Naive thymus-derived CD8-positive, alpha-beta T cell (primary cell): ENCODE measurements at regions not wholly inside any gene's neighbourhood (a gene's known extent, or its start where the extent isn't known, plus 50 kb on each side); places are given as distances from the start of the nearest gene placed in this dataset.
"Not testable (repeated sequence)": the region's sequence is repeated elsewhere in the genome, so short reads cannot be mapped to it uniquely, and the experiment has no call there.

Experiments used
- ATAC-seq, 2 donors: fragments of 150-1000 bp; cut with Tn5 transposase in 1 of 2; sonication (Bioruptor Pico), chemical (Tn5 transposase) in 1 of 2; 1 replicate in 1 of 2; 2 replicates in 1 of 2; pipeline ENCODE4 v1.10.0; 2021; ENCODE audit warnings: mild to moderate bottlenecking in 2 of 2, moderate library complexity in 2 of 2
- POLR2A ChIA-PET: fragments of 350-600 bp; sonication (Branson Sonifier 250); formaldehyde crosslinking; loops from one replicate; lab custom pipeline; 2021; ENCODE audit warnings: antibody characterized with exemption; lab: Charles Lee
- DNase-seq, 10 donors: peaks; one replicate each; pipeline versions ENCODE4 v3.0.0 to v3.0.0-alpha.2; 2020 to 2022
- H3K27ac Mint-ChIP-seq, 10 donors: one replicate each; pipeline ENCODE4 v1.8.0; 2020 to 2022; ENCODE audit warnings: mild to moderate bottlenecking in 10 of 10, mixed read lengths in 10 of 10, moderate library complexity in 4 of 10, inconsistent platforms in 1 of 10
- H3K27me3 Mint-ChIP-seq, 5 donors: one replicate each; pipeline ENCODE4 v1.8.0; 2021 to 2022; ENCODE audit warnings: mixed read lengths in 5 of 5
- H3K36me3 Mint-ChIP-seq, 3 donors: one replicate each; pipeline ENCODE4 v1.8.0; 2020 to 2022; ENCODE audit warnings: mixed read lengths in 3 of 3, mild to moderate bottlenecking in 2 of 3, inconsistent platforms in 1 of 3
- H3K4me1 Mint-ChIP-seq, 4 donors: one replicate each; pipeline ENCODE4 v1.8.0; 2021 to 2022; ENCODE audit warnings: mixed read lengths in 4 of 4
- H3K4me3 Mint-ChIP-seq, 10 donors: one replicate each; pipeline ENCODE4 v1.8.0; 2020 to 2022; ENCODE audit warnings: mild to moderate bottlenecking in 10 of 10, mixed read lengths in 10 of 10, moderate library complexity in 6 of 10, inconsistent platforms in 1 of 10
- H3K9me3 Mint-ChIP-seq, 9 donors: one replicate each; pipeline ENCODE4 v1.8.0; 2020 to 2022; ENCODE audit warnings: mixed read lengths in 9 of 9, mild to moderate bottlenecking in 3 of 9, inconsistent platforms in 1 of 9, moderate library complexity in 1 of 9

DNA sequence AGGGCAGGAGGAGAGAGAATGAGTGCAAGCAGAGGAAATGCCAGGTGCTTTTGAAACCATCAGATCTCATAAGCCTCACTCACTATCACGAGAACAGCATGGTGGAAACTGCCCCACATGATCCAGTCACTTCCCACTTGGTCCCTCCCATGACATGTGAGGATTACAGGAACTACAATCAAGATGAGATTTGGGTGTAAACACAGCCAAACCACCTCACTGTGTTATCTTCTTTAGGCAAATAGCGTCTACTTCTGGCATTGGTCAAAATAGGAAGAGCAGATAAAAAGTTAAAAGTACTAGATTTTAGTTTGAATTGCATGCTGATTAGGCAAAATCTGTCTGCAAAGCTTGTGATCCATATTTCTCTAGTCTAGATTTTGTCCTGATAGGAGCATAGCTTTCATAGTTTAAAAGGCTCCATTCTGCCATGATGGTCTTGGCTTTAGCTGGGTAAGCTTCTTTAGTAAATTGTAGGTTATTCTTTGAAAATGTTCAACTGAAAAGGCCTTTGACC, 267.5 kb downstream of the NKX6-1 start:
- H3K4me1 Mint-ChIP-seq, result no peaks in the 10 kb centered on the region
- peaks cover 0 to 11% (median 2%) of the 10 kb centered on the region in 5 donors for H3K27me3 Mint-ChIP-seq
- H3K36me3 Mint-ChIP-seq, result no peaks in the 10 kb centered on the region
- no peak overlapping the region for H3K27ac Mint-ChIP-seq
- H3K9me3 Mint-ChIP-seq, result peaks cover 0 to 11% (median 0%) of the 10 kb centered on the region in 9 donors
- H3K4me3 Mint-ChIP-seq, result no peak overlapping the region
- ATAC-seq, result no peak
- POLR2A ChIA-PET, result no interaction called here
- no peak for DNase-seq

- H3K36me3 Mint-ChIP-seq, result no peaks in the 10 kb centered on the region
- H3K9me3 Mint-ChIP-seq, result peaks cover 0 to 10% (median 2%) of the 10 kb centered on the region in 9 donors
Measured at GRCh38 chr4:84224522-84224921, 274.6 kb downstream of the NKX6-1 start.

GRCh38 chr4:84221704-84222103, 277.4 kb downstream of the NKX6-1 start:
- no peaks in the 10 kb centered on the region for H3K4me1 Mint-ChIP-seq
- H3K4me3 Mint-ChIP-seq, result no peak overlapping the region
- POLR2A ChIA-PET, result no interaction called here
- no peaks in the 10 kb centered on the region for H3K36me3 Mint-ChIP-seq
- H3K27me3 Mint-ChIP-seq, result no peaks in the 10 kb centered on the region
- no peak overlapping the region for H3K27ac Mint-ChIP-seq
- DNase-seq (no peak), ATAC-seq (no peak)
- peaks cover 0 to 2% (median 0%) of the 10 kb centered on the region in 9 donors for H3K9me3 Mint-ChIP-seq

More at GRCh38 chr4:84224522-84224921, 274.6 kb downstream of the NKX6-1 start:
- DNase-seq (no peak), ATAC-seq (no peak)
- Mint-ChIP-seq H3K4me3 (no peak overlapping the region), H3K4me1 (no peaks in the 10 kb centered on the region), H3K27me3 (peaks cover 0 to 11% (median 0%) of the 10 kb centered on the region in 5 donors), H3K27ac (no peak overlapping the region)
- POLR2A ChIA-PET, result no interaction called here

GRCh38 chr4:84220990-84221389, 278.1 kb downstream of the NKX6-1 start:
- no peaks in the 10 kb centered on the region for H3K36me3 Mint-ChIP-seq
- DNase-seq (no peak), ATAC-seq (no peak)
- POLR2A ChIA-PET, result no interaction called here
- H3K27me3 Mint-ChIP-seq, result no peaks in the 10 kb centered on the region
- H3K4me1 Mint-ChIP-seq, result no peaks in the 10 kb centered on the region
- H3K4me3 Mint-ChIP-seq, result no peak overlapping the region
- peaks cover 0 to 4% (median 0%) of the 10 kb centered on the region in 9 donors for H3K9me3 Mint-ChIP-seq
- H3K27ac Mint-ChIP-seq, result no peak overlapping the region

- no peaks in the 10 kb centered on the region for H3K4me1 Mint-ChIP-seq
- no peak for DNase-seq
- H3K36me3 Mint-ChIP-seq, result no peaks in the 10 kb centered on the region
- H3K9me3 Mint-ChIP-seq, result peaks cover 0 to 4% (median 0%) of the 10 kb centered on the region in 9 donors
- no peak for ATAC-seq
- H3K27ac Mint-ChIP-seq, result no peak overlapping the region
- H3K4me3 Mint-ChIP-seq, result no peak overlapping the region
- H3K27me3 Mint-ChIP-seq, result no peaks in the 10 kb centered on the region
- POLR2A ChIA-PET, result no interaction called here
Measured at GRCh38 chr4:84219656-84220055, 279.4 kb downstream of the NKX6-1 start.

GRCh38 chr4:84218031-84218430, 281.1 kb downstream of the NKX6-1 start:
- no peak for ATAC-seq
- no peaks in the 10 kb centered on the region for H3K36me3 Mint-ChIP-seq
- no peak overlapping the region for H3K4me3 Mint-ChIP-seq
- H3K9me3 Mint-ChIP-seq, result peaks cover 0 to 2% (median 0%) of the 10 kb centered on the region in 9 donors
- no peak overlapping the region for H3K27ac Mint-ChIP-seq
- no peak for DNase-seq
- POLR2A ChIA-PET, result no interaction called here
- H3K4me1 Mint-ChIP-seq, result no peaks in the 10 kb centered on the region
- no peaks in the 10 kb centered on the region for H3K27me3 Mint-ChIP-seq

GRCh38 chr4:84215217-84215616, 283.9 kb downstream of the NKX6-1 start:
- POLR2A ChIA-PET, result no interaction called here
- no peak for DNase-seq
- Mint-ChIP-seq H3K9me3 (peaks cover 0 to 6% (median 2%) of the 10 kb centered on the region in 9 donors), H3K27me3 (no peaks in the 10 kb centered on the region), H3K4me1 (no peaks in the 10 kb centered on the region), H3K27ac (no peak overlapping the region), H3K36me3 (no peaks in the 10 kb centered on the region), H3K4me3 (no peak overlapping the region)
- ATAC-seq, result no peak

DNA sequence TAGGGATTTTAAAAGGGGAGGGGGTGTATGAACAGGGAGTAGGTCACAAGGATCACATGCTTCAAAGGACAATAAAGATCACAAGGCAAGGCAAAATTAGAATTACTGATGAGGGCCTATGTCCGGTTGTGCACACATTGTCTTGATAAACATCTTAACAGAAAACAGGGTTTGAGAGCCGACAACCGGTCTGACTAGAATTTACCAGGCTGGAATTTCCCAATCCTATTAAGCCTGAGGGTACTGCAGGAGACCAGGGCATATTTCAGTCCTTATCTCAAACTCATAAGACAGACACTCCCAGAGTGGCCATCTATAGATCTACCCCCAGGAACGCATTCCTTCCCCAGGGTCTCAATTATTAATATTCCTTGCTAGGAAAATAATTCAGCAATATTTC, 292.9 kb downstream of the NKX6-1 start:
- H3K36me3 Mint-ChIP-seq, DNase-seq, H3K27me3 Mint-ChIP-seq, H3K4me1 Mint-ChIP-seq, H3K4me3 Mint-ChIP-seq, POLR2A ChIA-PET, H3K27ac Mint-ChIP-seq, ATAC-seq: not testable (repeated sequence)
- peaks cover 2 to 38% (median 18%) of the 10 kb centered on the region in 9 donors for H3K9me3 Mint-ChIP-seq

GRCh38 chr4:84189144-84189543, 309.9 kb downstream of the NKX6-1 start:
- peaks cover 0 to 11% (median 2%) of the 10 kb centered on the region in 5 donors for H3K27me3 Mint-ChIP-seq
- H3K9me3 Mint-ChIP-seq, result peaks cover 0 to 8% (median 2%) of the 10 kb centered on the region in 9 donors
- POLR2A ChIA-PET, result no interaction called here
- ATAC-seq (no peak), DNase-seq (no peak)
- H3K36me3 Mint-ChIP-seq, result no peaks in the 10 kb centered on the region
- H3K4me1 Mint-ChIP-seq, result no peaks in the 10 kb centered on the region
- H3K4me3 Mint-ChIP-seq, result no peak overlapping the region
- H3K27ac Mint-ChIP-seq, result no peak overlapping the region

DNA sequence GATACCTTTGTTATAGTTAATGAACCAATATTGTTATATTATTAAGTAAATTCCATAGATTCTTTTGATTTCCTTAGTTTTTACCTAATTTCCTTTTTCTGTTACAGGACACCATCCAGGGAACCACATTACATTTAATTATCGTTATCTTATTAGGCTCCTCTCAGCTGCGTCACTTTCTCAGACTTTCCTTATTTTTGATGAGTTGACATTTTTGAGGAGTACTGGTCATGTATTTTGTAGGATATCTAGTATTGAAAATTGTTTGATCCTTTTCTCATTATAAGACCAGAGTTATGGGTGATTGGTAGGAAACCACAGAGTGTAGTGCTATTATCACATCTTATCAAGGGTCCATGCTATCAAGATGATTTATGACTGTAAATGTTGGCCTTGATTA, 319.7 kb downstream of the NKX6-1 start:
- H3K36me3 Mint-ChIP-seq, result no peaks in the 10 kb centered on the region
- ATAC-seq (no peak), DNase-seq (no peak)
- H3K4me3 Mint-ChIP-seq, result no peak overlapping the region
- H3K4me1 Mint-ChIP-seq, result no peaks in the 10 kb centered on the region
- H3K27me3 Mint-ChIP-seq, result peaks cover 0 to 1% (median 1%) of the 10 kb centered on the region in 5 donors
- POLR2A ChIA-PET, result no interaction called here
- H3K9me3 Mint-ChIP-seq, result peaks cover 0 to 8% (median 2%) of the 10 kb centered on the region in 9 donors
- no peak overlapping the region for H3K27ac Mint-ChIP-seq

DNA sequence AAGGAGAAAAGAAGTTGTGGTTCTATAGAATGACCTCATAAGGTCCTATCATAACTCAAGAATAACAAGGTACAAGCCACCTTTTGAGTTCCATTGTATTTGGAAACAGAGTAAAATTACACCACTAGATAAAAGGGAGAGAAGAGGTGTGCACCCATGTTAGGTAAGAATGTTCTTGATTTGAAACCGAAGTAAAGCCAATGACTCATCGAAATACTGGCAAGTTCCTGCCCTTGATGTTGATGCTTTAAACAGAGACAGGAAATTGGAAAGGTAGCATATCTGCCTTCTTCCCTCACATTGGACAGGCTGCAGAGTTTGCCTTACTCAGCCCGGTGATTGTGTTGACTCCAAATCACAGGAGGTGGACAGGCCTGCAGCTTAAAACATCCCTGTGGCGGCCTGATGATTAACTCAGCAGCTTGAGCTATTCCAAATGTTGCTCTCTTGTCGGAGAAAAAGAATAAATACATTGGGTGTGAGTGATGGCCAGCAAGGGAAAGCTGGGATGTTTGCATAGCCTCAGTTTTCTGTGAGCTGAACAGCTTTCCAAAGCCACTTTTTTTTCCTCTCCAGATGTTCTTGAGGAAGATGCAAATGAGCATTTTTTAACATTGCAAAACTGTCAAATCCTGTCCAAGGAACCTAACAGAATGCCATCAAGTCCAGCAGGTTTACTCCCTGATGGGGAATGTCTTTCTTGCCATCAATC, 321.1 kb downstream of the NKX6-1 start:
- no peak for ATAC-seq
- H3K27ac Mint-ChIP-seq, result no peak overlapping the region
- no peaks in the 10 kb centered on the region for H3K36me3 Mint-ChIP-seq
- peaks cover 0 to 8% (median 2%) of the 10 kb centered on the region in 9 donors for H3K9me3 Mint-ChIP-seq
- H3K4me3 Mint-ChIP-seq, result no peak overlapping the region
- H3K27me3 Mint-ChIP-seq, result peaks cover 0 to 1% (median 1%) of the 10 kb centered on the region in 5 donors
- POLR2A ChIA-PET, result no interaction called here
- no peak for DNase-seq
- H3K4me1 Mint-ChIP-seq, result no peaks in the 10 kb centered on the region

- no peak for DNase-seq
- H3K4me1 Mint-ChIP-seq, result no peaks in the 10 kb centered on the region
- POLR2A ChIA-PET, result no interaction called here
- no peak overlapping the region for H3K27ac Mint-ChIP-seq
- H3K36me3 Mint-ChIP-seq, result no peaks in the 10 kb centered on the region
- ATAC-seq, result no peak
- peaks cover 0 to 1% (median 1%) of the 10 kb centered on the region in 5 donors for H3K27me3 Mint-ChIP-seq
- H3K9me3 Mint-ChIP-seq, result peaks cover 0 to 8% (median 2%) of the 10 kb centered on the region in 9 donors
- no peak overlapping the region for H3K4me3 Mint-ChIP-seq
Measured at GRCh38 chr4:84176016-84176415, 323.1 kb downstream of the NKX6-1 start.

GRCh38 chr4:84171871-84172270, 327.2 kb downstream of the NKX6-1 start:
- ATAC-seq, result no peak
- Mint-ChIP-seq H3K4me1 (no peaks in the 10 kb centered on the region), H3K27ac (no peak overlapping the region), H3K36me3 (no peaks in the 10 kb centered on the region), H3K9me3 (peaks cover 0 to 3% (median under 1%) of the 10 kb centered on the region in 9 donors), H3K27me3 (peaks cover 0 to 4% (median 1%) of the 10 kb centered on the region in 5 donors), H3K4me3 (no peak overlapping the region)
- POLR2A ChIA-PET, result no interaction called here
- DNase-seq, result no peak
